HL-60 (cell line): ENCODE measurements at regions not wholly inside any gene's neighbourhood (a gene's known extent, or its start where the extent isn't known, plus 50 kb on each side); places are given as distances from the start of the nearest gene placed in this dataset.

Experiments used
- DNase-seq, 2 experiments: peaks; one replicate each; pipeline ENCODE4 v3.0.0-alpha.2; 2010 to 2020; ENCODE audit warnings: low read depth in 1 of 2, low spot score in 1 of 2
- H3K27ac ChIP-seq: fragments of 250-450 bp; sonication (Bioruptor Pico); replicated peaks from 2 replicates; pipeline ENCODE4 v1.5.1; 2020; ENCODE audit warnings: mild to moderate bottlenecking, moderate library complexity
- H3K27me3 ChIP-seq: fragments of 250-450 bp; sonication (Bioruptor Pico); 2 replicates; pipeline ENCODE4 v1.5.1; 2021; ENCODE audit warnings: mild to moderate bottlenecking, moderate library complexity; ENCODE audit not compliant: insufficient read depth, poor library complexity, severe bottlenecking
- H3K4me3 ChIP-seq: replicated peaks from 2 replicates; pipeline ENCODE4 v1.5.1; 2011; ENCODE audit warnings: mild to moderate bottlenecking, control low read depth, low read length; ENCODE audit not compliant: insufficient read depth
- GABPA ChIP-seq: IDR thresholded peaks from 2 replicates; pipeline ENCODE4 v1.6.1; 2012; ENCODE audit warnings: low read depth
- POLR2AphosphoS5 ChIP-seq: IDR thresholded peaks from 2 replicates; pipeline ENCODE4 v1.6.1; 2012; ENCODE audit warnings: low read depth
- SPI1 ChIP-seq: IDR thresholded peaks from 2 replicates; pipeline ENCODE4 v1.6.1; 2012; ENCODE audit warnings: low read depth, mild to moderate bottlenecking, borderline replicate concordance
- TF ChIP-seq, protein P1 (sequence below): IDR thresholded peaks from one replicate; pipeline ENCODE4 v1.5.1; 2011; ENCODE audit warnings: low read length, control low read depth, inconsistent platforms; ENCODE audit not compliant: insufficient read depth
- TF ChIP-seq, protein P2 (sequence below): IDR thresholded peaks from 2 replicates; pipeline ENCODE4 v1.6.1; 2012; ENCODE audit warnings: low read depth; ENCODE audit not compliant: insufficient replicate concordance

DNA sequence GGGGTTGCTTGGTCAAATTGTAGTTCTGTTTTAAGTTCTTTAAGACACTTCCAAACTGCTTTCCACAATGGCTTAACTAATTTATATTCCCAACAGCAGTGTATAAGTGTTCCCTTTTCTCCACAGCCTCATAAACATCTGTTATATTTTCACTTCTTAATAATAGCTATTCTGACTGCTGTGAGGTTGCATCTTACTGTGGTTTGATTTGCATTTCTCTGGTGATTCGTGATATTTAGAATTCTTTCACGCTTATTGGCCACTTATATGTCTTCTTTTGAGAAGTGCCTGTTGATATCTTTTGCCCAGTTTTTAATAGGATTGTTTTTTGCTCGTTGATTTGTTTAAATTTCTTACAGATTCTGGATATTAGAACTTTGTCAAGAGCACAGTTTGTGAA is 278.6 kb upstream of the ITM2A start:
- no peak for DNase-seq
- no peak overlapping the region for H3K27ac ChIP-seq
- TF ChIP-seq, protein P1, sequence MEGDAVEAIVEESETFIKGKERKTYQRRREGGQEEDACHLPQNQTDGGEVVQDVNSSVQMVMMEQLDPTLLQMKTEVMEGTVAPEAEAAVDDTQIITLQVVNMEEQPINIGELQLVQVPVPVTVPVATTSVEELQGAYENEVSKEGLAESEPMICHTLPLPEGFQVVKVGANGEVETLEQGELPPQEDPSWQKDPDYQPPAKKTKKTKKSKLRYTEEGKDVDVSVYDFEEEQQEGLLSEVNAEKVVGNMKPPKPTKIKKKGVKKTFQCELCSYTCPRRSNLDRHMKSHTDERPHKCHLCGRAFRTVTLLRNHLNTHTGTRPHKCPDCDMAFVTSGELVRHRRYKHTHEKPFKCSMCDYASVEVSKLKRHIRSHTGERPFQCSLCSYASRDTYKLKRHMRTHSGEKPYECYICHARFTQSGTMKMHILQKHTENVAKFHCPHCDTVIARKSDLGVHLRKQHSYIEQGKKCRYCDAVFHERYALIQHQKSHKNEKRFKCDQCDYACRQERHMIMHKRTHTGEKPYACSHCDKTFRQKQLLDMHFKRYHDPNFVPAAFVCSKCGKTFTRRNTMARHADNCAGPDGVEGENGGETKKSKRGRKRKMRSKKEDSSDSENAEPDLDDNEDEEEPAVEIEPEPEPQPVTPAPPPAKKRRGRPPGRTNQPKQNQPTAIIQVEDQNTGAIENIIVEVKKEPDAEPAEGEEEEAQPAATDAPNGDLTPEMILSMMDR = no peak
- TF ChIP-seq, protein P2, sequence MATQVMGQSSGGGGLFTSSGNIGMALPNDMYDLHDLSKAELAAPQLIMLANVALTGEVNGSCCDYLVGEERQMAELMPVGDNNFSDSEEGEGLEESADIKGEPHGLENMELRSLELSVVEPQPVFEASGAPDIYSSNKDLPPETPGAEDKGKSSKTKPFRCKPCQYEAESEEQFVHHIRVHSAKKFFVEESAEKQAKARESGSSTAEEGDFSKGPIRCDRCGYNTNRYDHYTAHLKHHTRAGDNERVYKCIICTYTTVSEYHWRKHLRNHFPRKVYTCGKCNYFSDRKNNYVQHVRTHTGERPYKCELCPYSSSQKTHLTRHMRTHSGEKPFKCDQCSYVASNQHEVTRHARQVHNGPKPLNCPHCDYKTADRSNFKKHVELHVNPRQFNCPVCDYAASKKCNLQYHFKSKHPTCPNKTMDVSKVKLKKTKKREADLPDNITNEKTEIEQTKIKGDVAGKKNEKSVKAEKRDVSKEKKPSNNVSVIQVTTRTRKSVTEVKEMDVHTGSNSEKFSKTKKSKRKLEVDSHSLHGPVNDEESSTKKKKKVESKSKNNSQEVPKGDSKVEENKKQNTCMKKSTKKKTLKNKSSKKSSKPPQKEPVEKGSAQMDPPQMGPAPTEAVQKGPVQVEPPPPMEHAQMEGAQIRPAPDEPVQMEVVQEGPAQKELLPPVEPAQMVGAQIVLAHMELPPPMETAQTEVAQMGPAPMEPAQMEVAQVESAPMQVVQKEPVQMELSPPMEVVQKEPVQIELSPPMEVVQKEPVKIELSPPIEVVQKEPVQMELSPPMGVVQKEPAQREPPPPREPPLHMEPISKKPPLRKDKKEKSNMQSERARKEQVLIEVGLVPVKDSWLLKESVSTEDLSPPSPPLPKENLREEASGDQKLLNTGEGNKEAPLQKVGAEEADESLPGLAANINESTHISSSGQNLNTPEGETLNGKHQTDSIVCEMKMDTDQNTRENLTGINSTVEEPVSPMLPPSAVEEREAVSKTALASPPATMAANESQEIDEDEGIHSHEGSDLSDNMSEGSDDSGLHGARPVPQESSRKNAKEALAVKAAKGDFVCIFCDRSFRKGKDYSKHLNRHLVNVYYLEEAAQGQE = no peak
- TF ChIP-seq SPI1 (no peak), GABPA (no peak)
- H3K27me3 ChIP-seq = no peaks in the 10 kb centered on the region
- no peak overlapping the region for H3K4me3 ChIP-seq

DNA sequence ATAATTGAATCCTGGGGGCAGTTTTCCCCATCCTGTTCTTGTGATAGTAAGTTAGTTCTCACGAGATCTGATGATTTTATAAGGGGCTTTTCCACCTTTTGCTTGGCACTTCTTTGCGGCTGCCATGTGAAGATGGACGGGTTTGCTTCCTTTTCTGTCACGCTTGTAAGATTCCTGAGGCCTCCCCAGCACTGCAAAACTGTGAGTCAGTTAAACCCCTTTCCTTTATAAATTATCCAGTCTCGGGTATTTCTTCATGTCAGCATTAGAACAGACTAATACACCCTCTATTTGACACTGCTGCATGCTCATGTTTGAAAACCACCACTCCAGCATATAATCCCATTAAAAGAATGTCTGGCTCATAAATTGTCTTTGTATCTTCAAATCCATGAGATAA is 264.4 kb upstream of the ITM2A start:
- Histone ChIP-seq H3K27ac (no peak overlapping the region), H3K27me3 (no peaks in the 10 kb centered on the region), H3K4me3 (no peak overlapping the region)
- DNase-seq = no peak
- TF ChIP-seq POLR2AphosphoS5 (no peak), GABPA (no peak), SPI1 (no peak)
- TF ChIP-seq, protein P2 = no peak
- TF ChIP-seq, protein P1 = no peak

DNA sequence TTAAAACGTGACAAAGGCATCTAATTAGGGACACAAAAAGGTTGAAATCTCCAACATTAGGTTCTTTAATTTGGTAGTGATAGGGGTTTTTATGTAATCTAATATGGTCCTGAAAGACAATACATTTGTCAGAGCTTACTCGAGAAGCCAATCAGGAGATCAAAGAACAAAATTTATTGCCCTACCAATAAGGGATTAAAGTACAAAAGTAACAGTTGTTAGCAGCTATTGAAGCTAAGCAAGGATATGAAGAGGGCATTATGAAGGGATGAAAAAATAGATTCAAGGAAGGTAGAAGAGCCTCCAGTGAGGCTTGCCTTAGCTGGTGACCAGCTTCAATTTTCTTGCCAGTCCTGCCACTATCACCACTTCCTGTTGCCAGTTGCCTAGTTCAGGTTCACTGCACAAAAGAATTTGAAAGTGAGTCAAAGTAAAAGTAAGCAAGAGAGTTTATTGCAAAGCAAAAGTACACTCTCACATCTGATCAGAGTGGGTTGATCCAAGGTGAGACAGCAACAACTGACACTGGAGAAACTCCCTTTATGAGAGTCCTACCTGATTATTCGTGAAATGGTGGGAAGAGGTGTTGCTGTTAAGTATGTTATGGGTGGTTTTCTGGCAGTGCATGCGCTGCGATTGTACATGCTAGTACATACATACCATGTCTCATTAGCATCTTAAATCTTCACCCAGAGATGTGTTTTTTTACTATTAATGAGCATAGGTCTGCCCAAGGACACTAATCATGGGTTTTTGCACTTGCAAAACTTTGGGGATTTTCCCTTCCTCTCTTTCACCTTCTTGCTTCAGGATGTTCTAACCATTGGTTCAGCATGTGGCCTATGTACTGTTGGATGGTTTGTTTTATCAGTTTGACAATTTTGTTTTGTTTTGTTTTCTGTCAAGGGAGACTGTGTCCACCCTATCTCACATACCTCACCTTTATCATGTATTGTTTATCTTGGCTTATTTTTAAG is 263.2 kb upstream of the ITM2A start:
- Histone ChIP-seq H3K27me3 (no peaks in the 10 kb centered on the region), H3K4me3 (no peak overlapping the region), H3K27ac (no peak overlapping the region)
- no peak for DNase-seq
- TF ChIP-seq, protein P1 = no peak
- TF ChIP-seq SPI1 = no peak
- TF ChIP-seq GABPA = no peak
- no peak for TF ChIP-seq POLR2AphosphoS5
- TF ChIP-seq, protein P2 = no peak
